Neural cell (in vitro differentiated cells): ENCODE measurements at regions not wholly inside any gene's neighbourhood (a gene's known extent, or its start where the extent isn't known, plus 50 kb on each side); places are given as distances from the start of the nearest gene placed in this dataset.

ENCODE experiments used
- EP300 ChIP-seq: fragments of 450-650 bp; conservative IDR thresholded peaks from 2 replicates; pipeline ENCODE4 v1.6.1; 2014; ENCODE audit warnings: antibody characterized with exemption, mild to moderate bottlenecking, moderate library complexity; ENCODE audit not compliant: poor library complexity, severe bottlenecking
- POLR2AphosphoS5 ChIP-seq: IDR thresholded peaks from 2 replicates; pipeline ENCODE4 v1.6.1; 2012
- REST ChIP-seq: IDR thresholded peaks from 2 replicates; pipeline ENCODE4 v1.6.1; 2012; ENCODE audit warnings: borderline replicate concordance

DNA sequence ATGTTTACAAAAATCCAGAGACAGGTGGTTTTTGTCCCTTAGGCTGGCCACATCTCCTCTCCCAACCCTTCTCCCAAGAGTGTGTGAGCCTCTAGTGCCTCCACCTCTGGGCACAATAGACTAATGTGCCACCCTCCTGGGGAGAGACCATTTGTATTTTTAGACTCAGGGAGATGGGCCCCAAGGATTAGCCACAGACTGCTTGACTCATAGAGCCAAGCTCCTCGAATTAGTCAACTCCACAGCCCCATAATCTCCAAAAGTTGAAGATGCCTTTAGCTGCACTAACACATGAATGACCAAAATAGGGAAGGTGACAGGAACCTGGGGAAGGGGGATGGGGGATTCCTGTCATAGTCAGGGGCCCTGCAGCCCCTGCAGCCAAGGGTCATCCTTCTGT lies 53.0 kb upstream of the LRRC32 start:
- TF ChIP-seq REST: no peak
- TF ChIP-seq EP300: no peak
- TF ChIP-seq POLR2AphosphoS5: no peak
